ENCODE measurements at regions not wholly inside any gene's neighbourhood (a gene's known extent, or its start where the extent isn't known, plus 50 kb on each side); places are given as distances from the start of the nearest gene placed in this dataset.
"Not testable (repeated sequence)": the region's sequence is repeated elsewhere in the genome, so short reads cannot be mapped to it uniquely, and the experiment has no call there.

GRCh38 chr5:26415987-26416779 lies 622.2 kb downstream of the CDH9 start:
- no peak for DNase-seq (ENCODE audit: low spot score)

DNA sequence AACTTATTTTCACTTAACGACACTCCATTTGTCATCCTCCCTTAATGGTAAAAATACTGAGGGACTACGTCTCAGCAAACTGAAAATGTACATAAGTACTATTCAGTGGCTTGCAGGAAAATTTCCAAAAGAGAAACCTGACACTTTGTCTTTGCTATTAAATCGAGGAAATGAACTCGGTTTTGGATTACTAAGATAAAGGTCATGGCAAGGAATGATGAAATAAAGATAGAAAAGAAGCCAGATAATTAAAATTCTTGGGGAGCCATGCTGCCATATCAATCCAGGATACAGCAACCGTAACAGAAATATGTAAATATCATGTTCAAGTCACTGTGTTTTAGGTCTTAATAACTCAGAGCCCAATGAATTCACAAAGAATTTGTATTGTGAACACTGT lies 647.8 kb downstream of the CDH9 start:
- DNase-seq (ENCODE audit: low spot score) = no peak

DNA sequence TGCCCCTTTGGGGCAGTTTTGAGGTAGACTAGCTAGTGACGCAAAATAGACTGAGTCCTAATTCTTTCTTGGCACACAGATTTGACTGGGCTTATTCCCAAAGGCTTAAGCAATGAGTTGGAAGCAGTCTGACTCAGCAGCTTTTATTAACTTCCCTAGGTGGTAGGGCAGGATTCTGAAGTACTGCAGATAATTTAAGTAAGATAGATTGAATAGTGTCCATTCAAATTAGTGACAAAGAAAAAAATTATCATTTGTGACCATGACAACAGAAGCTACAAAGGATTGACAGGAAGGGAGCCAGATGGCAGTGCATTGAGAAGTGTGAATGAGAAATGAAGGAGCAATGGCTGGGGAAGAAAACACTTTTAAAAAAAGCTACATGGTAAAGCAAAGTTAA lies 649.4 kb downstream of the CDH9 start:
- no peak for DNase-seq (ENCODE audit: low spot score)

GRCh38 chr5:26386532-26386931 lies 651.9 kb downstream of the CDH9 start:
- DNase-seq (ENCODE audit: low spot score) = no peak

GRCh38 chr5:26364624-26365023 lies 673.8 kb downstream of the CDH9 start:
- DNase-seq (ENCODE audit: low spot score) = not testable (repeated sequence)

- no peak for DNase-seq (ENCODE audit: low spot score)
These were observed 694.5 kb downstream of the CDH9 start for GRCh38 chr5:26343801-26344325.

DNA sequence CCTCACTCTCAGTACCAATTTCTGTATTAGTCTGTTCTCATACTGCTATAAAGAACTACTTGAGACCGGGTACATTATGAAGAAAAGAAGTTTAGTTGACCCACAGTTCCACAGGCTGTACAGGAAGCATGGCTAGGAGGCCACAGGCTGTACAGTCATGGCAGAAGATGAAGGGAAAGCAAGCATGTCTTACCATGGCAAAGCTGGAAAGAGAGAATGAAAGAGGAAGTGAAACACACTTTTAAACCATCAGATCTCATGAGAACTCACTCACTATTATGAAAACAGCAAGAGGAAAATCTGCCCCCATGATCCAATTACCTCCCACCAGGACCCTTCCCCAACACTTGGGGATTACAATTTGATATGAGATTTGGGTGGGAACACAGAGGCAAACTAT lies 698.8 kb downstream of the CDH9 start:
- no peak for DNase-seq (ENCODE audit: low spot score)

DNA sequence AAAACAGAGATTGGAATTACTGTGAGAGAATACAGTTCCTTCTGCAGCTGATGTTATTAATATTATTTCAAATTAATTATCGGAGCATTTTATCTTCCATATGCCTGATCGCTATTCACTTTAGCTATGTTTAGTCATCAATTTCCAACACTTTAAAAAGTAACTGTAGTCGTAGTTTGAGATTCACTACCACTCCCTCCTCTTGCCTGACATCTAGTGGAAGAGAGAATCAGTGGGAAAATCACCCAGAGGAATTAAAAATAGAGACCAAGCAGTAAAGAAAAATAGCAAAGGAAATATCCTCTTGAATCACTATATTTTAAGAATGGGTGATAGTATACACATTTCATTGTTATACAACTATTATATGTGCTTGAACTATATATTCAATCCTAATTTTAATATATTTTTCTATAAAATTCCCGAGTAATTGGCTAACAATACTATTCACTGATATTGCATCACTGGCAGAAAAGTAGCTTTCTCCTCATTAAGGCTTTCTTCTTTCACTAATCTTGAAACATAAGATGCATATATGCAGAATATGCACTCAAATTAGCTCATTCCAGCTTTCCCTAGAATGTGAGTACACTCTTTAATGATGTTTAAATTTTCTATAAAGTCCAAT lies 708.7 kb downstream of the CDH9 start:
- DNase-seq (ENCODE audit: low spot score) = peak; percentile 16

GRCh38 chr5:26326153-26326759 lies 712.1 kb downstream of the CDH9 start:
- DNase-seq (ENCODE audit: low spot score) = no peak

GRCh38 chr5:26325432-26325831 lies 713.0 kb downstream of the CDH9 start:
- not testable (repeated sequence) for DNase-seq (ENCODE audit: low spot score)

DNA sequence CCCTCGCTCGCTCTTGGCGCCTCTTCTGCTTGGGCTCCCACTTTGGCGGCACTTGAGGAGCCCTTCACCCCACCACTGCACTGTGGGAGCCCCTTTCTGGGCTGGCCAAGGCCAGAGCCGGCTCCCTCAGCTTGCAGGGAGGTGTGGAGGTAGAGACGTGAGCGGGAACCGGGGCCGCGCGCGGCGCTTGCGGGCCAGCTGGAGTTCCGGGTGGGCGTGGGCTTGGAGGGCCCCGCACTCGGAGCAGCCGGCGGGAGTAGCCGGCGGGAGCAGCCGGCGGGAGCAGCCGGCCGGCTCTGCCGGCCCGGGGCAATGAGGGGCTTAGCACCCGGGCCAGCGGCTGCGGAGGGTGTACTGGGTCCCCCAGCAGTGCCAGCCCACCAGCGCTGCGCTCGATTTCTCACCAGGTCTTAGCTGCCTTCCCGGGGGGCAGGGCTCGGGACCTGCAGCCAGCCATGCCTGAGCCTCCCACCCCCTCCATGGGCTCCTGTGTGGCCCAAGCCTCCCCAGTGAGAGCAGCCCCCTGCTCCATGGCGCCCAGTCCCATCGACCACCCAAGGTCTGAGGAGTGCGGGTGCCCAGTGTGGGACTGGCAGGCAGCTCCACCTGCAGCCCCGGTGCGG lies 714.0 kb downstream of the CDH9 start:
- DNase-seq (ENCODE audit: low spot score) = not testable (repeated sequence)

- DNase-seq (ENCODE audit: low spot score) = no peak
These were observed 714.6 kb downstream of the CDH9 start for GRCh38 chr5:26323794-26324193.

DNA sequence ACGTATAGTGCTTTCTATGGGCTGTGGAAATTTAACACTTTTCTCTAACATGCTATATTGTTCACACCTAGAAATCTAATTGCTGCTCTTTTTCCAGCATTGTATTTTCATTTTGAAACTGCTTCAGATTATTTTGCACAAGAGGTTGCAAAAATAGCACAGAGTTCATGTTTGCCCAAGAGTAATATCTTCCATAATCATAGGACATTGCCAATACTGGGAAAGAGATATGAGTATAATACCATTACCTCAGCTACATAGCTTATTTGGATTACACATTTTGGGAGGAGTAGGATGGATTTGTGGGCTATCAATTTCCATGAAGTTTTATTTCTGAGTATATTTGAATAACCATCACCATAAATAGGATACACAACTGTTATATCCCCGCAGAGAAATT lies 717.1 kb downstream of the CDH9 start:
- no peak for DNase-seq (ENCODE audit: low spot score)

GRCh38 chr5:26310415-26310814 lies 728.0 kb downstream of the CDH9 start:
- DNase-seq (ENCODE audit: low spot score) = no peak

DNA sequence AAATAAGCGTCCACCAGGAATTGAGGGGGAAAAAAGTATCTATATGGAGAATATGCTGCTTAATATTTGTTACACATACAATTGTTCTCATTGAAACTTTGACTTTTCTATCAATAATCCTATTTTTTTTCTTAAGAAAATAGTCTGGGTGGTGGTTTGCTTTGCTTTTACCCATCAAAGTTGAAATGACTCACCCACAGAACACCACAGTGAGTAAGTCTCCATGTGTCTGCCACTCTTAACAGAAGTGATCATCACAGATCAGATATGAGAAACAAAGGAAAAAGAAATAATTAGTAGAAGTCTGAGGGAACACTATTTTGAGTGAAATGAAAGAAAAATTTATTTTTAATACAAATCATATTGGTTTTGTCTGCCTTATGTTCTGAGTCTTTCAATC lies 742.8 kb downstream of the CDH9 start:
- DNase-seq (ENCODE audit: low spot score) = no peak

- DNase-seq (ENCODE audit: low spot score) = no peak
These were observed 756.2 kb downstream of the CDH9 start for GRCh38 chr5:26282190-26282589.

DNA sequence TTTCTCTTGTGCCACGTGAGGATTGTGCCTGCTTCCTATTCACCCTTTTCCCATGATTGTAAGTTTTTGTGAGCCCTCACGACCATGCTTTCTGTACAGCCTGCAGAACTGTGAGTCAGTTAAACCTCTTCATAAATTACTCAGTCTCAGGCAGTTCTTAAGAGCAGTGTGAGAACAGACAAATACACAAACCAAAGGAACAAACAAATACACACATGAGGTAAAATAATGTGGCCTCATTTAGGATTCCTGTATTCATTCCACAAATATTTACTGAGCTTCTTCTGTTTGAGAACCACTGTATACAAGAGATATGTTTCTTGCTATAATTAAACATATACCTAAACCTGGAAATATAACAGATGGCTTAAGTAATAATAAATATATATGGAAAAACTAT lies 760.3 kb downstream of the CDH9 start:
- no peak for DNase-seq (ENCODE audit: low spot score)

GRCh38 chr5:26259081-26259480 lies 779.3 kb downstream of the CDH9 start:
- no peak for DNase-seq (ENCODE audit: low spot score)

GRCh38 chr5:26245321-26245720 lies 793.1 kb downstream of the CDH9 start:
- no peak for DNase-seq (ENCODE audit: low spot score)

DNA sequence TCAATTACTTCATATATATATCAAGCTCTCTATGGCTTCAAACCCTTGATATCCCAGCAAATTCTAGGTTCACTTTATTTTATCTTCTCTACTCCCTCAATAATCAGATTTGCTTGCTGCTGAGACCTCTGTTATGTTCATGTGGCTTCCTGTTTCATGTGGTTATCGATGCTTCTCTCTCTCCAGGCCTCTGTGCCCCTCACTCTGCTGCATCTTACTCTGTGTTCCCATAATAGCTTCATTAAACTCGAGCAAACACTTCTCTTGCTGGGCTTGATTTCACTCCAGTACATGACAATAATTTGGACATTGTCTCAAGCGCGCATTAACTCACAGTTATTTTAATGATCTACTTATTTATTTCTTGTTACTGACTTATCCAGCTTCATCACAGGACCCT lies 798.8 kb downstream of the CDH9 start:
- no peak for DNase-seq (ENCODE audit: low spot score)

- no peak for DNase-seq (ENCODE audit: low spot score)
These were observed 800.9 kb downstream of the CDH9 start for GRCh38 chr5:26237489-26237888.

DNA sequence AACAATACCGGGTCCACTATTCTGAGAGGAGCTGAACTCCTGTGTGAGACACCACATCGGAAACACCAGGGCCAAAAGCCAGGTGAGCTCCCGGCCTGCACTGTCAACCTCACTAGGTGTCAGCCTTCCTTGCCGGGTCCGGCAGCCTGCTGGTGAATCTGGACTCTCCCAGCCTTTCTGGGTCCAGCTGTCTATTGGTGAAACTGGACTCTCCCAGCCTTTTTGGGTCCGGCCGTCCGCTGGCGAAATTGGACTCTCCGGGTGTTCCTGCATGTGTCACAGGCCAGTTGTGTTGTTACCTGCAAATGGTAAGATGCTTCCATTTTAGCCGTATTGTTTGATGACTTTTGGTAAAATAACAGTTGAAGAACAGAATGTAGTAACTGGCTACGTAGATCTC lies 801.5 kb downstream of the CDH9 start:
- no peak for DNase-seq (ENCODE audit: low spot score)

Measured in HT-29 (cell line).